A172 (cell line): ENCODE measurements at regions not wholly inside any gene's neighbourhood (a gene's known extent, or its start where the extent isn't known, plus 50 kb on each side); places are given as distances from the start of the nearest gene placed in this dataset.
A peak's percentile ranks its signal among the peaks of the same experiment; 100 is the strongest.

Experiments used
- DNase-seq: peaks from one replicate; pipeline ENCODE4 v3.0.0-alpha.2; 2015; ENCODE audit warnings: low spot score

DNA sequence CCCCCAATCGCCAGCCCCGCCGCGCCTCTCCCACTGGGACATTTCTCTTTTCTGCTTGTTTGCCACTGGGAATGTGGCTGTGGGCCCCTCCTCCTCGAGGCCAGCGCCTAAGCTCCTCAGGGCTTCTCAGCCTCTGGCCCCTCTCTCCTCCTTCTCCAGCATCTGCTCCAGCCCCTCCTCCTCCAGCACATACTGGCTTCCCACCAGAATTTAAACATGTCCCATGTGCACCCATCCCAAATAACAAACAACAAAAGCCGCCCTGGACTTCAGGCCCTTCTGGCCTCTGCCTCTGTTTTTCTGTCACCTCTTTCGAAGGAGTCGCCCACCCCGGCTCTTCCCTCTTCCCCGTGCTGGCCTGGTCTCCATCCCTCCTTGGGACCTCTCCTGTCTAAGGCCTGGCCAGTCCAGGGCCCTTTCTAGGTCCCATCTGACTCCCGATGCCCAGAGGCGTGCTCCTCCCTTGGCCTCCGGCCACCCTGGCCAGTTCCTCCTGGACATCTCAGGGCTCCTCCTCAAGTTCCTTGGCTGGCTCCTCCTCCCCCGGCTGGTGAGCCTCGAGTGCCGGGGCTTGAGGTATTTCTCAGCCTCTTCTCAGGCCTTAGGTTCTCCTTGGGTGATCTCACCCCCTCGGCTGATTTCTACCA, 94.6 kb upstream of the SLC6A6 start:
- DNase-seq, result no peak

DNA sequence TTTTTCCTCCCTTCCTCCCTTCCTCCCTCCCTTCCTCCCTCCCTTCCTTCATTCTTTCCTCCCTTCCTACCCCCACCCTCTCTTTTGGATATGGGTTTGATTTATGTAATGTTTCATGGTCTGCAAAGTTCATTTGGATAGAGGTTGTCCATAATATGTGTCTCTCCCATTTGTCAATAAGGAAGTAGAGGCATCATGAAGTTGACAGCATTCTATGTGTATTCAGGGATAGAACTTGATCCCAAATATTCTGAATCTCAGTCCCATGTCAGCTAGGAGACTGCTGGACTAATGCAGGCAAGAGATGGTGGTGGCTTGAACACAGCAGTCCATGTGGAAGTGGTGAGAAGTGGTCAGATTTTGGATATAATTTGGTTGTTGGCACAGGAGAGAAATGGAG, 90.7 kb upstream of the SLC6A6 start:
- DNase-seq, result no peak

- no peak for DNase-seq
These were observed 90.0 kb upstream of the SLC6A6 start for GRCh38 chr3:14312375-14312774.

GRCh38 chr3:14317057-14317553, 85.3 kb upstream of the SLC6A6 start:
- no peak for DNase-seq

- DNase-seq, result no peak
These were observed 83.8 kb upstream of the SLC6A6 start for GRCh38 chr3:14318646-14319045.

DNA sequence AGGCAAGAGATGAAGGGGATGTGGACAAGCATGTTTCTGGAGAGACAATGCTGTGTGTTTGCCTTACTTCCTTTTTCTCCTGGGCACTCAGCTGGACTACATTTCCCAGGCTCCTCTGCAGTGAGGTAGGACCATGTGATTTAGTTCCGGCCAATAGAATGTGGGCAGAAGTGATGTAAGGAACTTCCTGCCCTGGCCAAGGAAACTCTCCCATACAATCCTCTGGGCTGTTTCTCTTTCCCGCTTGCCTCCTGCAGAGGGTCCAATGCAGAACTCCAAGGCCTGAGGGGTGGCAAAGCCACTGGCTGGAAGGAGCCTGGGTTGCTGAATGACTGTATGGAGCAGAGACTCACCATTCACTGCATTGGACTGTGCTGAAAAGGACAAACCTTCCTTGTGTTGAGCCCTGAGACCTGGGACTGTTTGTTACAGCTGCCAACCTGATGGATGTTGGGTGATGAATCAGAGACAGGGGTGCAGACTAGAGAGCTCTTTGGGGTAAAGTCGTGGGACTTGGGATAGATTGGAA, 82.7 kb upstream of the SLC6A6 start:
- DNase-seq, result peak; percentile 88

DNA sequence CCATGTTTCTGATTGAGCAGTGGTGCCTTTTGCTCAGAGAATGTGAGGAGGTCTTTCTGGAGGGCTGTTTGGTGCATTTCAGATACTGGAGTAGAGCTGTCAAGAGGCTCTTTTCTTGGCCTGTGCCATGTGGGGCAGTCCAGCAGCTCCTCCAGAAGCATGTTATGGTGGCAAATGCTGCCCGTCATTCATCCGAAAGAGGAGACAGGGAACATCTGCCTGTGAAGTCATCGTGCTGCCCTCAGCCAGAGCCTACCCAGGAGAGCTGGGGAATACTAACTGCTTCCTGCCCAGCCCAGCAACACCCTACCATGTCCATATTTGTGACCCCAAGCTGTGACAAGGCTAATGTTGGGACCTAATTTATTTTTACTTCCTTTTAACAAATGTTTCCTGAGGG, 82.2 kb upstream of the SLC6A6 start:
- DNase-seq, result no peak

- DNase-seq, result peak; percentile 5
These were observed 80.4 kb upstream of the SLC6A6 start for GRCh38 chr3:14322001-14322400.

DNA sequence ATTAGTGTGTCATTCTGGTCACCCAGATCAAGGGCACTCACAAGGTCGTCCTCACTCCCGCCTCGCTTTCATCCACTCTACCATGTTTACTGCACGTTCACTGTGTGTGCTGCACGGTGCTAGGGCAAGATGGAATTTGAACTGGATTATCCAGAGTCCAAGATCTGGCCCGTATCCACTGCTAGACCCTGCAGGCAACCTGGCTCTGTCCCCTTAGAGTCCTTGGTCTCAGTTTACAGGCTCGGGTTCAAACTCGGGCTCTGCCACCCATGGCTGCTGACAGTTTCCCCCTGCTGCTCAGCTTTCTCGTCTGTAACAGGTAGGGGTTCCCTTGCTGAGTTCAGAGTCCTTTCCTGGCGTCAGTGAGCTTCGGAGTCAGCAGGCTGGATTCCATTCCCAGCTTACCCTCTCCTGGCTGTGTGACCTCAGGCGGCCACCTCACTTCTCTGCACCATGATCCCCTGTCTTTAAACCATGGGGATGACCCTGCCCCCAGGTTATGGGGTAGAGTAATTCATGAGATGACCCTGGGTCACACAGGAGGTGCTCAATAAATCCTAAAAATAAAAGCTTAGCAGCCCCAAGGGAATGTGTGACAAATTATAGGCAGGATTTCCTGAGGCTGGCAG, 79.6 kb upstream of the SLC6A6 start:
- no peak for DNase-seq

GRCh38 chr3:14323401-14324223, 78.8 kb upstream of the SLC6A6 start:
- DNase-seq, result no peak

- peak; percentile 61 for DNase-seq
These were observed 78.0 kb upstream of the SLC6A6 start for GRCh38 chr3:14324224-14324944.

DNA sequence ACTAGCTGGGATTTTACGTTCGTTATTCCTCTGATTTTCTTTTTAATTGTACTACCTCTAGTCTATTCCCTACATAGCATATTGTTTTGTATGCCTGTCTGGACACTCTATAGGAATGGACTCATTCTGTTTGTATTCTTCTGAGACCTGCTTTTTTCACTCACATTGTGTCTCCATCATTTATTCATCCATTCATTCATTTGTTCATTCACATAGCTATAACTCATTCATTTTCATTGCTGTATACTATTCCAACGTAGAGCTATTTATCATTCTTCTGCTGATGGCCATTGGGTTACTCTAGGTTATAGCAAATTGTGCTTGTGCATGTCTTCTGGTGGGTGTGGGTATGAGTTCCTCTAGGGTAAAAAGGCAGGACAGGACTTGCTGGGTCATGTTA, 74.0 kb upstream of the SLC6A6 start:
- no peak for DNase-seq

DNA sequence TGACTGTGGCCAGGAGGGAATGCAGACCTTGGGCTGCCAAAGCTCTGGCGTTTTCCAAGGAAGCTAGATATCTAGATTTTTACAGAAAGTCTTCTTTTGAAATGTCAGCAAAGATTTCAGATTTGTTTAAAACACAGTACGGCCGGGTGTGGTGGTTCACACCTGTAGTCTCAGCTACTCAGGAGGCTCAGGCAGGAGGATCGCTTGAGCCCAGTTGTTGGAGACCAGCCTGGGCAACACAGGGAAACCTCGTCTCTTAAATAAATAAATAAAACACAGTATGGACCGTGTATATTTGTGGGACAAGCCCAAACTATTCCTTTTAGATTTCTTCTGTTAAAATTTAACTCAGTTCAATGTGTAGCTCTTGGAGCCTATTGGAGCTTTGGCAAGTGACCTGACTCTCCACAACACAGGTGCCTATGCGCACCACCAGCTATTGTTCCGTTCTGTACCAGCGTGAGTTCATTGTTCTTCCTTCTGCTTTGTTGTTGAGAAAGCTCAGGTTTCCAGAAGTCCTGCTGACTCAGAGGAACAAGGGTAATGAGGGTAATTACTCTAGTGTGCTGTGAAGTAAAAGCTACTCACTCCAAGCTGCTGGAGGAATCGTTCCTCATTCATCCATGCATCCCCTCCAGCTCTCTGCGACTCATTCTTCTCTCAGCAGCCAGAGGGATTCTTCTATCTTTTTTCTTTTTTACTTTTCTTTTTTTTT, 73.1 kb upstream of the SLC6A6 start:
- peak; percentile 63 for DNase-seq

GRCh38 chr3:14329842-14330241, 72.6 kb upstream of the SLC6A6 start:
- no peak for DNase-seq

DNA sequence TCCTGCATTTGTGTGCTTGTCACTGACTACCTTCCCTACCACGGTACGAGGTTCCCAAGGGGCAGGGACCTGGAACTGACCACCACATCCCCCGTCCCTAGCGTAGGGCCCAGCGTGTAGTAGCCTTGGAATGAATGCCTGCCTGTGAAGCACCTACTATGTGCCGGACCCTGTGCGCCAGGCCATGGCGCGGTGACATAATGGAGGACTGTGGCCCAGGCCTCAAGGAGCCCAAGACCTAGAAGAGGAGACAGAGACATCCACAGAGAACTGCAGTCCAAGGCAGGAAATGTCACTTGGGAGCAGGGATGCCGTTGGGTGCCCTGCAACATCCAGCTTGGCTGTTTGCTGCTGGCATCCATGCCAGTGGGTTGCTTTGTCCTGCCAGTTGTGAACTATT, 71.9 kb upstream of the SLC6A6 start:
- no peak for DNase-seq

DNA sequence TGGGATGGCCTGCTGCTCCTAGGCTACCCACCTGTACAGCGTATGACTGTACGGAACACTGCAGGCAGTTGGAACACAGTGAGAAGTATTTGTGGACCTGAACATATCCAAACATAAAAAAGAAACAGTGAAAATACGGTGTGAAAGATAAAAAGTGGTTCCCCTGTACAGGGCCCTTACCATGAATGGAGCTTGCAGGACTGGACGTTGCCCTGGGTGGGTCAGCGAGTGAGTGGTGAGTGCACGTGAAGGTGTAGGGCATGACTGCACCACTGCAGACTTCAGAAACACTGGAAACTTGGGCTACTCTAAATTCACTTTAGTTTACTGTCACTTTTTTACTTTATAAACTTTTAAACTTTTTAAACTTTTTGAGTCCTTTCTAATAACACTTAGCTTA, 71.2 kb upstream of the SLC6A6 start:
- no peak for DNase-seq

DNA sequence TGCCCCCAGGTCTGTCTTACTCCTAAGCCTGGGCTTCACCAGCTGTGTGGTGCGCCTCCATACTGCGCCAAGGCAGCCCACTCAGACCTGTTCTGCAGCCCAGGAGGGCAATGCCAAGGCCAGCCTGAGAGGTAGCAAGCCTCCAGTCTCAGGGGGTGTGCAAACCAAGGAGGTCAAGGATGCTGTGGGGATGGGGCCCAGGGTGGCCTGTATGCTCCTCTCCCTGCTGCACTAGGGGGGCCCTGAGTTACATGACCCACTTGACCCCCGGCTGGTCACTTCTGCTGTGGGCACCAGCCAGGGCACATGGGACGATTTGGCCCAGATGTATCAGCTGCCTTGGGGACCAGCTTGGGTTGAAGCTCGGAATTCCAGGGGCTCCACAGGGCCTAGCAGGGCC, 70.0 kb upstream of the SLC6A6 start:
- no peak for DNase-seq

DNA sequence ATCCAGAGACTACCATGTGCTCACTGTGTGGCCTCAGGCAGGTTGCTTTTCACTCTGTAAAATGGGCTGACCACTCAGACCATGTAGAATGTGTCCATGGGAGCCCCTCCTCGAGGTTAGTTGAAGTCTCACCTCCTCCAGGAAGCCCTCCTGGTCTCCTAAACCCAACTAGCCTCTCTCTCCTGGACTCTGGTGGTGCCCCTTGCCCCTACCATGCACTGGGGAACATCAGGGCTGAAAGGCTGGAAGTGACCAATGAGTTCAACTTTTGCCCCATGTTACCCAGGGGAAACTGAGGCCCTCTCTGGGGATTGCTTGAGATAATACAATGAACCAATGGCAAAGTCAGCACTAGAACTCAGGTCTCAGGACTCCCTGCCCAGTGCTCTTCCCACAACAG, 69.2 kb upstream of the SLC6A6 start:
- no peak for DNase-seq

- DNase-seq, result no peak
These were observed 68.8 kb upstream of the SLC6A6 start for GRCh38 chr3:14333621-14334020.

- no peak for DNase-seq
These were observed 68.3 kb upstream of the SLC6A6 start for GRCh38 chr3:14334136-14334535.

DNA sequence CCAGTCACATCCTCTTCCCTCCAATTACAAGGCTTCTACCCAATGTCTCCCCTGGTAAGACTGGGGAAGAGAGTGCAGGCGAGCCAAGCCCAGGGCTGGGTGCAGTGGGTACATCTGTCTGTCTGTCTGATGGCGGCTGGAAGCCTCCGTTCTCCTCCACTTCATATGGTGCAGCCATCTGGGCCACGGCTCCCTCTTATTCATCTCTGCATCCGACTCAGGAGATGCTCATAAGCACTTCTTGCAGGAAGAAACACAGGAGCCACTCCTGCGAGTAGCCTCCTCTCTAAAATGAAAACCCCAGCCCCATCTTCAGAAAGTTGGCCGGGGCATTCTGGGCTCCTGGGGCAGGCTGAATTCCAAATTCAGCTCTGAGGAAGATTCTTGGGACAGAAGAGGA, 67.5 kb upstream of the SLC6A6 start:
- no peak for DNase-seq
